ENCODE measurements at regions not wholly inside any gene's neighbourhood (a gene's known extent, or its start where the extent isn't known, plus 50 kb on each side); places are given as distances from the start of the nearest gene placed in this dataset.
A peak's percentile ranks its signal among the peaks of the same experiment; 100 is the strongest.

- FAIRE-seq (no peak), DNase-seq (ENCODE audit: low read depth) (no peak)
- Histone ChIP-seq H3K27ac (ENCODE audit: low read depth, low read length) (no peak overlapping the region), H3K27me3 (ENCODE audit: insufficient read depth, low read length) (peaks cover 2% of the 10 kb centered on the region), H3K9ac (ENCODE audit: low read length) (no peak overlapping the region), H3K4me1 (ENCODE audit: insufficient read depth, low read length) (no peaks in the 10 kb centered on the region), H3K36me3 (ENCODE audit: insufficient read depth, low read length) (no peaks in the 10 kb centered on the region), H2AFZ (ENCODE audit: low read depth, low read length) (no peak overlapping the region), H4K20me1 (ENCODE audit: insufficient read depth, low read length) (no peaks in the 10 kb centered on the region), H3K4me3 (ENCODE audit: insufficient read depth, low read depth, low read length) (no peak overlapping the region), H3K4me2 (ENCODE audit: low read length) (no peak overlapping the region), H3K79me2 (ENCODE audit: insufficient read depth, low read length) (no peaks in the 10 kb centered on the region), H3K9me3 (ENCODE audit: insufficient read depth, low read depth, low read length) (no peaks in the 10 kb centered on the region)
- no peaks in the 10 kb centered on the region for H3K9me3 Mint-ChIP-seq (ENCODE audit: unreplicated experiment)
- no peaks in the 10 kb centered on the region for H3K36me3 Mint-ChIP-seq (ENCODE audit: low read depth, unreplicated experiment)
- peaks cover 5% of the 10 kb centered on the region for H3K27me3 Mint-ChIP-seq (ENCODE audit: low read depth, unreplicated experiment)
- H3K27ac Mint-ChIP-seq (ENCODE audit: unreplicated experiment), result no peak overlapping the region
- peaks cover 22% of the 10 kb centered on the region for H3K4me1 Mint-ChIP-seq (ENCODE audit: low read depth, unreplicated experiment)
- TF ChIP-seq CTCF (IDR thresholded peaks at IDR 0.05; ENCODE audit: insufficient read depth, low read depth, low read length) (no peak), EZH2 (IDR thresholded peaks at IDR 0.05; ENCODE audit: insufficient read depth, low read length) (no peak)
- no peak overlapping the region for H3K4me3 Mint-ChIP-seq (ENCODE audit: unreplicated experiment)
Observed at GRCh38 chr2:47300081-47300480, 69.0 kb upstream of the EPCAM start.

- Histone ChIP-seq H3K4me3 (ENCODE audit: insufficient read depth, low read depth, low read length) (no peak overlapping the region), H3K27me3 (ENCODE audit: insufficient read depth, low read length) (peaks cover 2% of the 10 kb centered on the region), H3K4me2 (ENCODE audit: low read length) (no peak overlapping the region), H3K9ac (ENCODE audit: low read length) (no peak overlapping the region), H3K36me3 (ENCODE audit: insufficient read depth, low read length) (no peaks in the 10 kb centered on the region), H2AFZ (ENCODE audit: low read depth, low read length) (no peak overlapping the region), H3K79me2 (ENCODE audit: insufficient read depth, low read length) (no peaks in the 10 kb centered on the region), H3K4me1 (ENCODE audit: insufficient read depth, low read length) (no peaks in the 10 kb centered on the region), H3K9me3 (ENCODE audit: insufficient read depth, low read depth, low read length) (no peaks in the 10 kb centered on the region), H3K27ac (ENCODE audit: low read depth, low read length) (no peak overlapping the region), H4K20me1 (ENCODE audit: insufficient read depth, low read length) (no peaks in the 10 kb centered on the region)
- H3K4me1 Mint-ChIP-seq (ENCODE audit: low read depth, unreplicated experiment), result peaks cover 22% of the 10 kb centered on the region
- no peaks in the 10 kb centered on the region for H3K36me3 Mint-ChIP-seq (ENCODE audit: low read depth, unreplicated experiment)
- H3K27me3 Mint-ChIP-seq (ENCODE audit: low read depth, unreplicated experiment), result peaks cover 5% of the 10 kb centered on the region
- DNase-seq (ENCODE audit: low read depth) (peak; percentile 90), FAIRE-seq (no peak)
- H3K9me3 Mint-ChIP-seq (ENCODE audit: unreplicated experiment), result no peaks in the 10 kb centered on the region
- no peak overlapping the region for H3K4me3 Mint-ChIP-seq (ENCODE audit: unreplicated experiment)
- TF ChIP-seq CTCF (IDR thresholded peaks at IDR 0.05; ENCODE audit: insufficient read depth, low read depth, low read length) (no peak), EZH2 (IDR thresholded peaks at IDR 0.05; ENCODE audit: insufficient read depth, low read length) (no peak)
- no peak overlapping the region for H3K27ac Mint-ChIP-seq (ENCODE audit: unreplicated experiment)
Observed at GRCh38 chr2:47299555-47299954, 69.6 kb upstream of the EPCAM start.

- H3K9me3 ChIP-seq (ENCODE audit: insufficient read depth, low read depth, low read length), result no peaks in the 10 kb centered on the region
- H3K79me2 ChIP-seq (ENCODE audit: insufficient read depth, low read length), result no peaks in the 10 kb centered on the region
- H3K36me3 ChIP-seq (ENCODE audit: insufficient read depth, low read length), result no peaks in the 10 kb centered on the region
- Mint-ChIP-seq H3K27ac (ENCODE audit: unreplicated experiment) (no peak overlapping the region), H3K36me3 (ENCODE audit: low read depth, unreplicated experiment) (no peaks in the 10 kb centered on the region), H3K4me3 (ENCODE audit: unreplicated experiment) (no peak overlapping the region), H3K9me3 (ENCODE audit: unreplicated experiment) (no peaks in the 10 kb centered on the region), H3K4me1 (ENCODE audit: low read depth, unreplicated experiment) (peaks cover 22% of the 10 kb centered on the region), H3K27me3 (ENCODE audit: low read depth, unreplicated experiment) (peaks cover 5% of the 10 kb centered on the region)
- FAIRE-seq (no peak), DNase-seq (ENCODE audit: low read depth) (no peak)
- no peak overlapping the region for H3K4me2 ChIP-seq (ENCODE audit: low read length)
- peaks cover 2% of the 10 kb centered on the region for H3K27me3 ChIP-seq (ENCODE audit: insufficient read depth, low read length)
- no peaks in the 10 kb centered on the region for H4K20me1 ChIP-seq (ENCODE audit: insufficient read depth, low read length)
- no peak for TF ChIP-seq EZH2 (IDR thresholded peaks at IDR 0.05; ENCODE audit: insufficient read depth, low read length)
- no peak for TF ChIP-seq CTCF (IDR thresholded peaks at IDR 0.05; ENCODE audit: insufficient read depth, low read depth, low read length)
- no peak overlapping the region for H2AFZ ChIP-seq (ENCODE audit: low read depth, low read length)
- H3K4me3 ChIP-seq (ENCODE audit: insufficient read depth, low read depth, low read length), result no peak overlapping the region
- H3K4me1 ChIP-seq (ENCODE audit: insufficient read depth, low read length), result no peaks in the 10 kb centered on the region
- no peak overlapping the region for H3K27ac ChIP-seq (ENCODE audit: low read depth, low read length)
- no peak overlapping the region for H3K9ac ChIP-seq (ENCODE audit: low read length)
Observed at GRCh38 chr2:47298771-47299170, 70.3 kb upstream of the EPCAM start.
